WERI-Rb-1 (cell line): ENCODE measurements at regions not wholly inside any gene's neighbourhood (a gene's known extent, or its start where the extent isn't known, plus 50 kb on each side); places are given as distances from the start of the nearest gene placed in this dataset.

ENCODE experiments used
- DNase-seq: peaks from one replicate; pipeline ENCODE4 v3.0.0-alpha.2; 2020
- H3K27ac ChIP-seq: fragments of 250-450 bp; sonication (Bioruptor Pico); 2 replicates; pipeline ENCODE4 v1.5.1; 2020; ENCODE audit warnings: mild to moderate bottlenecking, moderate library complexity
- H3K27me3 ChIP-seq: fragments of 250-450 bp; sonication (Bioruptor Pico); 2 replicates; pipeline ENCODE4 v1.5.1; 2021; ENCODE audit warnings: mild to moderate bottlenecking, low read depth, moderate library complexity; ENCODE audit not compliant: insufficient read depth, severe bottlenecking
- H3K36me3 ChIP-seq: fragments of 250-450 bp; sonication (Bioruptor Pico); 2 replicates; pipeline ENCODE4 v1.5.1; 2020; ENCODE audit warnings: mild to moderate bottlenecking, moderate library complexity
- H3K4me3 ChIP-seq: 2 replicates; pipeline ENCODE4 v1.5.1; 2011; ENCODE audit warnings: low read depth, mild to moderate bottlenecking, control low read depth, low read length
- H3K9me3 ChIP-seq: fragments of 250-450 bp; sonication (Bioruptor Pico); 2 replicates; pipeline ENCODE4 v1.5.1; 2021; ENCODE audit warnings: mild to moderate bottlenecking, moderate library complexity; ENCODE audit not compliant: severe bottlenecking
- TF ChIP-seq, protein P1 (sequence below): IDR thresholded peaks from 2 replicates; pipeline ENCODE4 v1.5.1; 2011; ENCODE audit warnings: low read depth, mild to moderate bottlenecking, control low read depth, inconsistent platforms, low read length

DNA sequence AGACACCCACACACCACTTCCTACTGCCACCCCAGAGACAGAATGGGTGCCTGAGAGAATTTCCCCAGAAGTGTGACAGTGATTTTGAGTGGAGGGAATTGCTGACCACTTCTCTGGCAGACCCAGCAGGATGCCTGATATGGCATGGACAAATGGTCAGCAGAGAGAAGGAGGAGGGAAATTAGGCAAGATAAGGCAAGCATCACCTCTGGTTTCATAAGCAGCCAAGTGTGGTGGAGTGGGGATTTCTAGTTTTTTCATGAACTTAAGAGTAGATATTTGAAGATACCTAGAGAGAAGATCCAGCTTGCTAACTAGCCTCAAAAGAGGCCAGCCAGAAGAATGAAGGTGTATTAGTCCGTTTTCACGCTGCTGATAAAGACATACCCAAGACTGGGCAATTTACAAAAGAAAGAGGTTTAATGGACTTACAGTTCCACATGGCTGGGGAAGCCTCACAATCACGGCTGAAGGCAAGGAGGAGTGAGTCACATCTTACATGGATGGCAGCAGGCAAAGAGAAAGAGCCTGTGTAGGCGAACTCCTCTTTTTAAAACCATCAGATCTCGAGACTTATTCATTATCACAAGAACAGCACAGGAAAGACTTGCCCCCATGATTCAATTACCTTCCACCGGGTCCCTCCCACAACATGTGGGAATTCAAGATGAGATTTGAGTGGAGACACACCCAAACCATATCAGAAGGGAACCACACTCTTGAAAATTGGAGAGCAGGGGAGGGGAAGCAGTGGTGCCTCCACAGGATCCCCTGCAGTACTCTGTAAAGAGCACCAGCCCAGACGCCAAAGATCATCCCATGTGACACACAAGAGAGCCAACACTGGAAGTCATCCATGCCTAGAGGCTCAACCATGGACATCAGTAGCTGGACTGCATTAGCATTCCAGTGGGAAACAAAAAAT, 64.2 kb downstream of the RBM43 start:
- DNase-seq, result no peak
- Histone ChIP-seq H3K27ac (no peak overlapping the region), H3K4me3 (no peak overlapping the region), H3K9me3 (no peaks in the 10 kb centered on the region), H3K27me3 (no peaks in the 10 kb centered on the region), H3K36me3 (no peaks in the 10 kb centered on the region)
- TF ChIP-seq, protein P1, sequence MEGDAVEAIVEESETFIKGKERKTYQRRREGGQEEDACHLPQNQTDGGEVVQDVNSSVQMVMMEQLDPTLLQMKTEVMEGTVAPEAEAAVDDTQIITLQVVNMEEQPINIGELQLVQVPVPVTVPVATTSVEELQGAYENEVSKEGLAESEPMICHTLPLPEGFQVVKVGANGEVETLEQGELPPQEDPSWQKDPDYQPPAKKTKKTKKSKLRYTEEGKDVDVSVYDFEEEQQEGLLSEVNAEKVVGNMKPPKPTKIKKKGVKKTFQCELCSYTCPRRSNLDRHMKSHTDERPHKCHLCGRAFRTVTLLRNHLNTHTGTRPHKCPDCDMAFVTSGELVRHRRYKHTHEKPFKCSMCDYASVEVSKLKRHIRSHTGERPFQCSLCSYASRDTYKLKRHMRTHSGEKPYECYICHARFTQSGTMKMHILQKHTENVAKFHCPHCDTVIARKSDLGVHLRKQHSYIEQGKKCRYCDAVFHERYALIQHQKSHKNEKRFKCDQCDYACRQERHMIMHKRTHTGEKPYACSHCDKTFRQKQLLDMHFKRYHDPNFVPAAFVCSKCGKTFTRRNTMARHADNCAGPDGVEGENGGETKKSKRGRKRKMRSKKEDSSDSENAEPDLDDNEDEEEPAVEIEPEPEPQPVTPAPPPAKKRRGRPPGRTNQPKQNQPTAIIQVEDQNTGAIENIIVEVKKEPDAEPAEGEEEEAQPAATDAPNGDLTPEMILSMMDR, result no peak

DNA sequence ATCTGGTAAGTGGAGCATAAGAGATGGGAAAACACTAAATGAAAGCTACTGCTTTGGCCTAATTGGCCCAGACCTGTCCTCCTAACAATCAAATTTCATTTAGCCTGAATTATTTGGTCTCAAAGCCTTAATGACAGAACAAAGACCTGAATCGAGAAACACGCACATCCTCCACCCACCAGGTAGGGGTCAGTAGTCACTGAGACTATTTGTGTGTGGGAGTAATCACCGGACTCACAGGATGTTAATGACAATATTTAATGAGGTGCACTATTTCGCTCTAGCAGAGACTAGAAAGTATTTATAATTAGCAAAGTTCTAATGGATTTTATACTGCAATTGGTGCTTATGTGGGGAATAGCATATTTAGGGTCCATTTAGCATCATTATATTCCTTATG, 68.1 kb downstream of the RBM43 start:
- H3K36me3 ChIP-seq, result no peaks in the 10 kb centered on the region
- H3K27ac ChIP-seq, result no peak overlapping the region
- TF ChIP-seq, protein P1, result no peak
- DNase-seq, result no peak
- no peaks in the 10 kb centered on the region for H3K27me3 ChIP-seq
- no peak overlapping the region for H3K4me3 ChIP-seq
- no peaks in the 10 kb centered on the region for H3K9me3 ChIP-seq

DNA sequence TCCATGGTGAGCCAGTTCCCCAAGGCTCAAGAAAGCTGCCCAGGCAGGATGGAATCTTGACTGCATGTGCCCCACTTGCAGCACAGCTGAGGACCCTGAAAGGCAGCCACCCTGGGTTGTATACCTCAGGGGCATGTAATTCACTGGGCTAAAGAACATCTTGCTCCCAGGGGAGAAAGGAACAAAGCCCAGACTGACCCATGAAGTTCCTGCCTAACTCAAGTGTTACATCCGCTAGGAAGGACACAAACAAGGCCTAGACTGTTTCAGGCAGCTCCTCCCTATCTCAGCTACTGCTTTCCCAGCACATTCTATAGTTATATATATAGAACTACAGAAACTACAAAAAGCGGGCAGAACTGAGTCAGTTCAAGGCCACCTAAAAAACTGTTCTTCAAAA, 69.0 kb downstream of the RBM43 start:
- no peaks in the 10 kb centered on the region for H3K9me3 ChIP-seq
- TF ChIP-seq, protein P1, result no peak
- no peak overlapping the region for H3K4me3 ChIP-seq
- H3K27me3 ChIP-seq, result no peaks in the 10 kb centered on the region
- H3K36me3 ChIP-seq, result no peaks in the 10 kb centered on the region
- no peak overlapping the region for H3K27ac ChIP-seq
- no peak for DNase-seq

DNA sequence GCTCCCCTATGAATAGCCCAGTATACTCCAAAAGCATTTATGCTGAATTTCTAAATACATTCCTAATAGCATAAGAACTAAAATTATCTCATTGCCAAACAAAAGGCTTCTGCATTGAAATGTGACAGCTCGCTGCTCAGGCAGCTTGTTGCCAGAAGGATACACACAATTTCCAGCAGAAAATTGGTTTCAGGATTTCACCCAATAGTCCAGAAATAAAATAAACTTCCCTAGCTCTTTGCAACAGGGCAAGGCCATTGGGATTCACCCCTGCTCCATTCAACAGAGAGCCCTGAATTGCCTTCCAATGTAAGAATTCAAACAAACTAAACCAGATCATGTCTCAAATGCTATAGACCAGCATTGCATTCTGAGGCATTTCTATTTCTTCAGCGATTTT, 70.7 kb downstream of the RBM43 start:
- Histone ChIP-seq H3K4me3 (no peak overlapping the region), H3K27ac (no peak overlapping the region), H3K9me3 (no peaks in the 10 kb centered on the region), H3K36me3 (no peaks in the 10 kb centered on the region), H3K27me3 (no peaks in the 10 kb centered on the region)
- TF ChIP-seq, protein P1, result no peak
- DNase-seq, result no peak

DNA sequence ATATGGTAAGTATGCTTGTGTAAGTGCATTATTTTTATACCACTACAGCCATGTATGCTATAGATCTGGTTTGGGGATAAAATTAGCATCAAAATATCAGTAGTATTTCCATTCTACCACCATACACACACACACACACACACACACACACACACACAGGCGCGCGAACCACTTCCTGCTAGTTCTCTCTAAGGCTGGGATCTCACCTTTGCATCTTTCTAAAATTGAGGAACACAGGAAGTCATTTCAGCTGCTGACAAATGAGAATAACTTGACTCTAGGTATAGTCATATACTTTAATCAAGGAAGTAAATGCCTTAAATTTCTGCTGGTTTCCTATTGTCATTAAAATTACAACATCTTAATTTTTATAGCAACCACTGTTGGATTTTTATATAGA, 72.5 kb downstream of the RBM43 start:
- Histone ChIP-seq H3K36me3 (no peaks in the 10 kb centered on the region), H3K27ac (no peak overlapping the region), H3K9me3 (no peaks in the 10 kb centered on the region), H3K27me3 (no peaks in the 10 kb centered on the region), H3K4me3 (no peak overlapping the region)
- DNase-seq, result no peak
- TF ChIP-seq, protein P1, result no peak

DNA sequence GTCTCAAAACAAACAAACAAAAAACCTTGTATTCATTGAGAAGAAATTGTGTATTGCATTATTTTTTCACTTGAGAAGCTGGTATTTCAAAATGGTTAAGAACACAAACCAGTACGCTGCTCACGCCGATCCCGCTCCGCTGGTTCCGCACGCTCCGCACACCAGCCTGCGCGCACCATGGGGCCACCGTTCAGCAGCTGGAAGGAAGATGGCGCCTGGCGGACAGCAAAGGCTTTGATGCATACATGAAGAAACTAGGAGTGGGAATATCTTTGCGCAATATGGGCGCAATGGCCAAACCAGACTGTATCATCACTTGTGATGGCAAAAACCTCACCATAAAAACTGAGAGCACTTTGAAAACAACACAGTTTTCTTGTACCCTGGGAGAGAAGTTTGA, 75.7 kb downstream of the RBM43 start:
- no peak overlapping the region for H3K4me3 ChIP-seq

More for the DNA sequence above, 75.7 kb downstream of the RBM43 start:
- no peaks in the 10 kb centered on the region for H3K27me3 ChIP-seq
- TF ChIP-seq, protein P1, result no peak
- DNase-seq, result no peak
- H3K36me3 ChIP-seq, result no peaks in the 10 kb centered on the region
- H3K9me3 ChIP-seq, result no peaks in the 10 kb centered on the region
- no peak overlapping the region for H3K27ac ChIP-seq
